HuH-7.5 (cell line): ENCODE measurements at regions not wholly inside any gene's neighbourhood (a gene's known extent, or its start where the extent isn't known, plus 50 kb on each side); places are given as distances from the start of the nearest gene placed in this dataset.
"Not testable (repeated sequence)": the region's sequence is repeated elsewhere in the genome, so short reads cannot be mapped to it uniquely, and the experiment has no call there.

Experiments used
- DNase-seq: peaks from one replicate; pipeline ENCODE4 v3.0.0; 2011; ENCODE audit warnings: low spot score

- DNase-seq, result no peak
These were observed 107.9 kb upstream of the BMAL1 start for GRCh38 chr11:13169709-13170108.

DNA sequence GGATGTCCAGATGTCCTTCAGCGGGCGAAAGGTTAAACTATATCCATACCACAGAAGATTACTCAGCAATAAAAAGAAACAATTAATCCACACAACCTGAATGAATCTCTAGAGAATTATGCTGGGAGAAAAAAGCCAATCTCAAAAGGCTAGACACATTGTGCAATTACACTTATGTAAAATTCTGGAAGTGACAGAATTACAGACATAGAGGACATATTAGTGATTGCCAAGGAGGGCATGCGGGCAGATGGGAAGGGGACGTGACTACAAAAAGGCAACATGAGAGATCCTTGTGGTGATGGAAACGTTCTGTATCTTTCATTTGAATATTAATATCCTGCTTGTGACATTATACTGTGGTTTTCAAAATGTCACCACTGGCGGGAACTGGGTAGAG is 103.5 kb upstream of the BMAL1 start:
- no peak for DNase-seq

- DNase-seq, result no peak
These were observed 94.3 kb upstream of the BMAL1 start for GRCh38 chr11:13183094-13183825.

- DNase-seq, result no peak
These were observed 93.8 kb upstream of the BMAL1 start for GRCh38 chr11:13183826-13184196.

DNA sequence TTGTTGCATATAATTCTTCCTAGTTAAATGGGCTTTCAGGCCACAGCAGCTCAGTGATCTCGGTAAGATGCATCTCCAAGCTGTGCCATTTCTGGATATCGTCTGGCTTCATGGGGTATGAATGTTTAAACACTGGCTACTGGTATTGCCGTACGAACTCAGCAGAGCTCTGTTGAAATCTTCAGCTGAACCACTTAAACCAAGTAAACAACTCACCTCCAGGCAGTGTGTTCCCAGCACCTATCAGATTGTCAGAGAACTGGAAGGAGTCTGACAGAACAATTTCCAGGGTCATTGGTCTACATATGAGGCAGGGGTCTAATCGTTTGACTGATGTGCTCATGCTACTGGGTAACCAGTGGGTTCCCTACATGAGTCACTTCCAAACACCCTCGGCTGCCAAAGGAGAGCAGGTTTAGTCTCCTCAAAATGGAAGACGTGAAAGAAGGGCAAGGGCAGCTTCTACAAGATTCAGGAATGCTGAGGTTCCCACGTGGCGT is 93.2 kb upstream of the BMAL1 start:
- no peak for DNase-seq

- DNase-seq, result no peak
These were observed 89.4 kb upstream of the BMAL1 start for GRCh38 chr11:13188179-13188578.

GRCh38 chr11:13189561-13190426 is 87.8 kb upstream of the BMAL1 start:
- no peak for DNase-seq

GRCh38 chr11:13193613-13194012 is 84.0 kb upstream of the BMAL1 start:
- DNase-seq, result no peak

GRCh38 chr11:13197374-13197773 is 80.2 kb upstream of the BMAL1 start:
- not testable (repeated sequence) for DNase-seq

GRCh38 chr11:13205486-13205885 is 72.1 kb upstream of the BMAL1 start:
- no peak for DNase-seq

GRCh38 chr11:13206086-13206640 is 71.4 kb upstream of the BMAL1 start:
- no peak for DNase-seq

DNA sequence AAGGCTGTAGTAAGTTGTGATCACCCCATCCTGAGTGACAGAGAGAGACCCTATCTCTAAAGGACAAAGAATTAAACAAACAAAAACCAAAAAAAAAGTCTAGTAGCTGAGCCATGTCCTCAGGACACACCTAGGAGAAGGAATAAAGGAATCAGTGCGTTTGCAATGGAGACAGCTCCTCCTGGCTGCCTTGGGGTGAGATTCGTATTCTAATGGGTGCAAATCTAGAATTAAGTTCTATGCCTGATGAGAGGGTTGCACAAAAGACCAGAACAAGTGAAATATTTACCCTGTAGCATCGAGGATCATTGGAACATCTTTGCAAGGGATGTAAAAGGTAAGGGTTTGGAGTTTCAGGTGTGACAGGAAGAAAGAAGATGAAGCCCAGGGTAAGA is 70.3 kb upstream of the BMAL1 start:
- DNase-seq, result no peak

DNA sequence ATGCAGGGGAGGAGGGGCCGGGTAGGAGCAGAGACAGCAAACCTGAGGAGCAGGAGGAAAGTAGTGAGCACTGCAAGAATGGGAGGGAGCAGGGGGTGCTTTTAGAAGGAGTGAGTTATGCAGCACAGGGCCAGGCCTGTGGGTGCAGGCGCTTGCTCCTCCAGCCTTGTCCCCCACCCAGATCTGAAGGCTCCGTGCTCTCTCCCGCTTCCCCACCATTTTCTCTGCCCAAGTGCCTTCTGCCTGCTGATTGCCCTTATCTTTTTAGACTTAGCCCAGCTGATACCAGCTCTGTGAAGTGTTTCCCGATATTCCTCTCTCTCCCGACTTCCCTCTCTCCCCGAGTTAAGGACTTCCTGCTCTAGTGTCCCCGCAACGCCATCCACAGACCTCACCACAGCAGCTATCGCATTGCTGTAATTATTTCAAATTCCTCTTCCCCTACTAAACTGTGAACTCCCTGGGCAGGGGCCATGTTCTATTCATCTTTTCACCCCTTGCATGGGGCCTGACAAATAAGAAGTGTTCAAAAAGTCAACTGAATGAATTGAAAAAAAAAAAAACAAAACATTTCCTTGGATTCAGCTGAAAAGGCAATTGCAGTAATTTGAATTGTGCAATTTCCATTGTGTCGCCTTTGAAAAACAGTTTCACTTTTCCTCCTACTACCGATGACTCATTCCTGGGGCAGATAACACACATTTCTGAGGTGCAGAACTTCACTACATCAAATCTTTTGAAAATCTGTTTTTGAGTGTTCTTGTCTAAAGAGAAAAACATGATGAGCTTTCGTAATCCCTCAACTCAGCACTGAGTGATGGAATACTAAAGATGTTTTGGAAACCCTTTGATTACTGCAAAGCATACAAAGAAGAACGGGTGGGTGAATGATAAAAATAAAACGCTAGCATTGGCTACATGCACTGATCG is 69.7 kb upstream of the BMAL1 start:
- DNase-seq, result peak; percentile 9

- no peak for DNase-seq
These were observed 68.7 kb upstream of the BMAL1 start for GRCh38 chr11:13208921-13209320.

- no peak for DNase-seq
These were observed 68.2 kb upstream of the BMAL1 start for GRCh38 chr11:13209379-13209778.

- DNase-seq, result peak; percentile 21
These were observed 67.2 kb upstream of the BMAL1 start for GRCh38 chr11:13210424-13210823.

DNA sequence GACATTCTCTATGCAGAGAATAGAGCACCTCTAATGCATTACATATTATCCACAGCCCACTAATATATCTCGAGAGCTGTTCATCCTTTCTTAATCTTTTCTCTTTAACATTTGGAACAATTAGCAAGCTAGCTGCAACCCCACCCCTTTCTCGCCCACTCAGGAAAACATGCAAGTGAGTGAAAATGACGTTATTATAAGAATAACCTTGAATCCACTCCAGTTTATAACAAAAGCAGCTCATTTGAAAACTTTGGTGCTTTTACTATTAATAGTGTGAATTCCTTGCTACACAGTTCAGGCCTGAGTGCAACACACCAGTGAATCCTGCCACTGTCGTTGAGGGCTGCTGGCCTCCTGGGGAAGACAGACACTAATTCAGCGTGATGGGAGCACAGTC is 63.3 kb upstream of the BMAL1 start:
- no peak for DNase-seq

DNA sequence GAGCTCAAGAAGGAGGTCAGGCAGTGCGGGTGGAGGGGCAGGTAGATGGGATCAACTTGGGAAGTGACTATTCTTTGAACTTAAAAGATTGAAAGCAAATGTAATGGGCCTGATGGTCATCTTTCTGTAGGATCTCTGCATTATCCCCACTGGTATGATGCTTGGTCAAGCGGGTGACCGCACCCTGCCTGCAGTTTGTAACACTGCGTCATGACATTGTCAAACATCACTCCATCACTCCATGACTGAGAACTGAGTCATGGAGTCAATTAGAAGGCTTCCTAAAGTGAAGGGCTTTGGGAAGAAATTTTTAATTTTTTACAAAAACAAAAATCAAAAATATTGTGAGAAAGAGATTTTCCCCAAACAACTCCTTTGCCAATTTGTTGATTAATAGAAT is 62.4 kb upstream of the BMAL1 start:
- no peak for DNase-seq

DNA sequence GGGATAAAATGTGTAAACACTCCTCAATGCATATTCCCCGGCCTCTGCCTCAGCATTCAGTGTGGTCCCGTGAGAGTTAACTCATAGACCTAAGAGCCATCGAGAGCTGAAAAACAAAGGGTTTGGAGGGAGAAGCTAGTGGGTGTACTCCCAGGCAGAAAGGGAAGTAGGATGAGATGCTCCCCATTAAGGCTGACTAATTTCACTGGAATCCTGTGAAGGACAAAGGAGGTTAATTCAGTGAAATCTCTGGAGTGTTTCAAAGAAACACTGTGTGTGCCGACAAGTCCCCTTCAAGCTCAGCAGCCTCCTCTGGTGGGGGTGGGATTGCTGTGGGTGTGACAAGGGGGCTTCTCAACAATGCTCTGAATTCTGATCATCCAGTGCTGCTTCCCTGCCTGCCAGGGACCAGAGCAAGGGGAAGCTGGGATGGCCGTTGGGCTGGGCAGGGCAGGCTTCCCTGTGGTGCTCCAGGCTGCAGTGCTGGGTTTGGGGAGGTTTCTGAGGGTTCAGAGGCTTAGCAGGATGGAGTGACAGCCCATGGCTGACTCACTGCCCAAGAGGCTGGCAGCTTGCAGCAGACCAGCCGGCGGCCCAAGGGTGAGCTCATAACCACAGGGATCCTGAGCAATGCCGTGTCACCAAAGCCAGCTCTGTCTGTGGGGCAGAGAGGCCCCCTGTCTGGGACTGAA is 61.4 kb upstream of the BMAL1 start:
- DNase-seq, result no peak

DNA sequence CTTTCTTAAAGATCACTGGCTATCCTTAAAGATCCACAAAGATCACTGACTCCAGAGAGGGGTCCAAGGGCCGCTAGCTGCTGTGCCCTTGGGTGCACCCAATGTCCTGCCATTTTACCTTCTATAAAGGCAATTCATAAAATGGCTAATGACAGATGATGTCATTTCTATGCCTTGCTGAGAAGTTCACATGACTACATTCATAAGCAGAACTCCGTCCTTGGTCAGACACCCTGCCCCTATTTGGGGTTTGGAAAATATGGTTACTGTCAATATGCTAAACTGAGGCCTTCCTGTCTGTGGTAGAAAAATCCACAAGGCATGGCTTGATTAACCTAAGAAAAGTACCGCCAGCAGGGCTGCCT is 60.9 kb upstream of the BMAL1 start:
- DNase-seq, result no peak

DNA sequence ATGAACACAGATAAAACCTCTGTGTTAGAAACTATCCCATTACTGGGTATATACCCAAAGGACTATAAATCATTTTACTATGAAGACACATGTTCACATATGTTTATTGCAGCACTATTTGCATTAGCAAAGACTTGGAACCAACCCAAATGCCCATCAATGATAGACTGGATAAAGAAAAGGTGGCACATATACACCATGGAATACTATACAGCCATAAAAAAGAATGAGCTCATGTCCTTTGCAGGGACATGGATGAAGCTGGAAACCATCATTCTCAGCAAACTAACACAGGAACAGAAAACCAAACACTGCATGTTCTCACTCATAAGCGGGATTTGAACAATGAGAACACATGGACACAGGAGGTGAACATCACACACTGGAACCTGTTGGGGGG is 58.9 kb upstream of the BMAL1 start:
- not testable (repeated sequence) for DNase-seq
